GM12878 (cell line): ENCODE measurements at regions not wholly inside any gene's neighbourhood (a gene's known extent, or its start where the extent isn't known, plus 50 kb on each side); places are given as distances from the start of the nearest gene placed in this dataset.

Experiments used
- CTCF ChIP-seq, 3 experiments: IDR thresholded peaks in 2 of 3; conservative IDR thresholded peaks in 1 of 3; 2 replicates each; pipeline ENCODE4 v1.5.1; 2011; ENCODE audit warnings: low read depth in 3 of 3, low read length in 3 of 3, mild to moderate bottlenecking in 3 of 3, control low read depth in 2 of 3, moderate library complexity in 2 of 3, inconsistent platforms in 1 of 3, mixed read lengths in 1 of 3; ENCODE audit not compliant: control insufficient read depth in 2 of 3, insufficient read depth in 1 of 3; ENCODE audit errors: extremely low read depth in 1 of 3
- E4F1 ChIP-seq: fragments of 450-650 bp; IDR thresholded peaks from 2 replicates; pipeline ENCODE4 v1.6.1; 2018; ENCODE audit warnings: borderline replicate concordance, mild to moderate bottlenecking; ENCODE audit not compliant: partially characterized antibody
- EGR1 ChIP-seq, 2 experiments: IDR thresholded peaks; 1 replicate in 1 of 2; 2 replicates in 1 of 2; pipeline ENCODE4 v1.6.1; 2011 to 2012; ENCODE audit warnings: low read depth in 2 of 2, low read length in 2 of 2, borderline replicate concordance in 1 of 2, mild to moderate bottlenecking in 1 of 2, moderate library complexity in 1 of 2
- ESRRA ChIP-seq: IDR thresholded peaks from 2 replicates; pipeline ENCODE4 v1.6.1; 2012; ENCODE audit warnings: mild to moderate bottlenecking, low read length, improper control_type of control experiment
- EZH2 ChIP-seq: IDR thresholded peaks from 2 replicates; pipeline ENCODE4 v1.6.1; 2012; ENCODE audit warnings: low read depth, mild to moderate bottlenecking, control low read depth, inconsistent platforms, low read length, borderline replicate concordance; ENCODE audit not compliant: control insufficient read depth
- JUNB ChIP-seq: IDR thresholded peaks from 2 replicates; pipeline ENCODE4 v1.6.1; 2016; ENCODE audit warnings: antibody characterized with exemption, mild to moderate bottlenecking
- MAX ChIP-seq: IDR thresholded peaks from 2 replicates; pipeline ENCODE4 v1.6.1; 2012; ENCODE audit warnings: low read depth, low read length, improper control_type of control experiment
- NR2C2 ChIP-seq: IDR thresholded peaks from 2 replicates; pipeline ENCODE4 v1.6.1; 2011; ENCODE audit warnings: borderline replicate concordance, low read depth; ENCODE audit not compliant: control insufficient read depth, insufficient read length
- POLR2A ChIP-seq: IDR thresholded peaks from 2 replicates; pipeline ENCODE4 v1.6.1; 2011; ENCODE audit warnings: low read depth, mild to moderate bottlenecking, low read length
- POLR2AphosphoS5 ChIP-seq: IDR thresholded peaks from 2 replicates; pipeline ENCODE4 v1.6.1; 2011; ENCODE audit warnings: mild to moderate bottlenecking, low read length, inconsistent platforms
- SREBF2 ChIP-seq: IDR thresholded peaks from 2 replicates; pipeline ENCODE4 v1.6.1; 2012; ENCODE audit warnings: mild to moderate bottlenecking, low read length
- SUPT20H ChIP-seq: IDR thresholded peaks from 2 replicates; pipeline ENCODE4 v1.6.1; 2011; ENCODE audit warnings: low read depth, mild to moderate bottlenecking, low read length, moderate library complexity, borderline replicate concordance; ENCODE audit not compliant: control insufficient read depth
- TAF1 ChIP-seq: IDR thresholded peaks from 2 replicates; pipeline ENCODE4 v1.6.1; 2011; ENCODE audit warnings: mild to moderate bottlenecking, low read depth, low read length, borderline replicate concordance
- TBL1XR1 ChIP-seq: IDR thresholded peaks from 2 replicates; pipeline ENCODE4 v1.6.1; 2012; ENCODE audit warnings: low read depth, low read length, improper control_type of control experiment

GRCh38 chr9:115494393-115494792 lies 376.4 kb upstream of the TNC start:
- TF ChIP-seq EZH2 (no peak), TBL1XR1 (no peak), E4F1 (no peak), SUPT20H (no peak), CTCF (IDR thresholded peaks at IDR 0.05 in 2 of 3, conservative IDR thresholded peaks at IDR 0.05 in 1 of 3; ENCODE audit: control insufficient read depth in 2 of 3, extremely low read depth in 1 of 3, insufficient read depth in 1 of 3, low read depth in 3 of 3, low read length in 3 of 3) (no peak), ESRRA (no peak), POLR2A (no peak), EGR1 (IDR thresholded peaks at IDR 0.05; ENCODE audit: borderline replicate concordance in 1 of 2, low read depth in 2 of 2, low read length in 2 of 2) (no peak), TAF1 (no peak), SREBF2 (no peak), NR2C2 (no peak), JUNB (no peak), MAX (no peak), POLR2AphosphoS5 (no peak)
